EH (cell line): ENCODE measurements at regions not wholly inside any gene's neighbourhood (a gene's known extent, or its start where the extent isn't known, plus 50 kb on each side); places are given as distances from the start of the nearest gene placed in this dataset.

ENCODE experiments used
- DNase-seq: peaks from one replicate; pipeline ENCODE4 v3.0.0-alpha.2; 2015; ENCODE audit warnings: low read depth

DNA sequence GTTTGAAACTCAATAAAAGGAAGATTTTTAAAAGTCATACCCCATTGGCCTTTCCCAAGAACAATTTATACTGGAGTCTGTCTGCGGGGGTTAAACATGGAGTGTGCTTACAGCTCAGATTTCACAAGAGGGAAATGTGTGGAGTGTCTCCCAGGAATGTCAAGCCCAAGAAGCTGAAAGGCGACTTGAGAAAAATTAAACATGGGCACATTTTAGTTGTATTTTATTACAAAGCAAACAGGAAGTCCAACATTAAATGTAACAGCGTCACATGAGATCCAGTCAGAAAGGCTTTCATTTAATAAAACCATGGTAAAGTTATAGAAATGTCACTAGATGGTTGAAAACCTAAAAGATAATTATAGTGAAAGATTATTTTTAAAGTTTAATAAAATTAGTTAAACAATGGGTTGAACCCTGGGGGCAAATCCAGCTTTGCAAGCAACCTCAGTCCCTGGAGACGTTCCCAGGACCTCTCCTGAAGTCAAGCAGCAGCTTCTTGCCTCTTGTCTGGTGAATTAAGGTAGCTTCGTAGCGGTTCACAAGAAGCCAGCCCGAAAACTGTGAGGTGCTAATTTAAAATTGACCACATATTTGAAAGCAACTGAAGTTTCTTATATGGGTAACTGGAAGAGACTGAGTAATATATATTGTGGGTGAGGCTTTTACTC, 168.4 kb upstream of the EDNRA start:
- peak; percentile 87 for DNase-seq

GRCh38 chr4:147313108-147313507, 167.8 kb upstream of the EDNRA start:
- DNase-seq = no peak

GRCh38 chr4:147318586-147318985, 162.3 kb upstream of the EDNRA start:
- DNase-seq = peak; percentile 74

DNA sequence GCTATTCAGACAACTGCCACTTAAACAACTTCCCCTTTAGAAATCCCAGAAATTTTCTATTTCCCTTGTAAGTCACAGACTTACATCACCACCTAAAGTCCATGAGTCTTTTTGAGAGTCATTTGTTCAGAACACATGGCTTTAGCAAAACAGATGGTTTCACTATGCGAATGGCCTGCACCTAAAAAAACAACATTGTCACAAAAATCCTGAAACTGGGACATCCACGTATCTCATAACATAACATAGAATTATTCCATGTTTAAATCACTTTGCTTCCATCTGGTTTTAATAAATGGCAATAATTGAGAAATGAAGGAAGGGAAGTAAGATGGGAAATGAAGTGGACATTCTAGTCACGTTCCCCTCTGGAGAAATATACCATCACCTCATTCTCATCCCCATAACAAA, 155.3 kb upstream of the EDNRA start:
- DNase-seq = peak; percentile 79

DNA sequence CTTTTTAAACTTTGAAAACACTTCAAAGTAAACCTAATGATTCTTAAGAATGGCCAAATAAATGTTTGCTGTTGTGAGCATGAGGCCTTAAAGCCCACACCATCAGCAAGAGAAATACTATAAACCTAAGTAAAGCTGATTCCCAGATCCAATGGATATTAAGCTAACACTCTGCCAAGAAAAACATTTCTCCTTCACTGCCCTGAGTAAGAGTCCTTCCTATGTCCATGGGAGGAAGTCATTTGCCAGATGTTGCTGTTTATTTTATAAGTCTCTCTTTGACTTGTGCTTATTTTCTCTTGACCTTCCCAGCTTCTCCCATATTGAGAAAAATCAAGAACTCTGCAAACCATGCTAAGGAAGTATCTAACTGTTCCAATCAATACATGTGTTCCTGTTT, 154.3 kb upstream of the EDNRA start:
- DNase-seq = peak; percentile 82

DNA sequence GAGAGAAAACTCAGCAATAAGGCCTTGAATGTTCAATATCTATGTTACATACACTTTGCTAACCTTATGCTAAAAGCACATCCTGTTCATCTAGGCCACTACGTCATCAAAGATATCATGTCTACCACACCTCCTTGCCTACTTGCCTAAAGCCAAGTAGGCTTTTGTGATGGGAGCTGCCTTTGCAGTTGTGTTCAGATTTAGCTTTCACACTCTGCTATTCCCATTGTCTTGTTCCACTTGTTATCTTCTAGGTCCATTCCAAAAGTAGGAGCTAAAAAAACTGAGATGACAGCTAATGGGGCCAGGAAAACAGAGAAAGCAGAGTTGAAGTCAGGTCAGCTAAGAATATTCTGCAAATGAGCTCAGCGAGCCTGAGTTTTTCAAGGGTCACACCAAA, 153.6 kb upstream of the EDNRA start:
- DNase-seq = no peak

GRCh38 chr4:147328189-147328588, 152.7 kb upstream of the EDNRA start:
- DNase-seq = no peak

- no peak for DNase-seq
Observed at GRCh38 chr4:147328756-147329446, 152.0 kb upstream of the EDNRA start.

GRCh38 chr4:147332091-147332490, 148.8 kb upstream of the EDNRA start:
- DNase-seq = no peak

DNA sequence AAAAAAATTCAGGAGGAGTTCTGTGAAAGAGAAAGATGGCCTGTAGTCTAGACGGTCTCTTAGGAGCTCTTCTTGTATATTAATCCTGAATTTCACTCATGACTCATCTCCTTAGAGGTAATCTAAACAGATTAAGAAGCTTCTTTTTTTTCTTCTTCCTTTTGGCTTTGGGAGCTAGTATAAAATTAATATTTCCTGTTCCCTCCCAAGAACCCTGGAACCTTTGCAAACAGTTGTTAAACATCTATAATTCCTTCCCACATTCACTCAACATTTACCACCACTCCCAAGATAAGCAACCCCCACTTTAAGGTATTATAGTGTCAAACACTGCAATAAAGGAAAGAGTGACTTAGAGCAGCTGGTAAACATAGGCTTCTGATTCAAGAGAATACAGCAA, 146.4 kb upstream of the EDNRA start:
- peak; percentile 77 for DNase-seq

GRCh38 chr4:147335183-147335582, 145.7 kb upstream of the EDNRA start:
- no peak for DNase-seq

DNA sequence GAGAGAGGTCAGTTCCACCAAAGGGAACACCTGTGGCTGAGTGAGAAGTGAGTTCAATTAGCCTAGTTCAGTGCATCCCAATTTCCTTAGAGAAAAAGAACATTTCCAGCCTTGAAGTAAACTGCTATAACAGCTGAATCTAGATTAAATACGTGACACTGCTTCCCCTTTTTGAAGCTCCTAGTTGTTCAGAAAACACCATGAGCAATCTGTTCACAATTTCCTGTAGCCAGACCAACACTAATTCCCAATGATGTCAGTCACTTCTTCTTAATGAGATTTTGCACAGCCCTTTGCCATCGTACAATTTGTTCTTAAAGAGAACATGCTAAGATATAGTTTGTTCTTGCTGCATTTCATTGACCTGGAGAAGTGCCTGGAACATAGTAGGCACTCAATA, 144.6 kb upstream of the EDNRA start:
- peak; percentile 63 for DNase-seq

DNA sequence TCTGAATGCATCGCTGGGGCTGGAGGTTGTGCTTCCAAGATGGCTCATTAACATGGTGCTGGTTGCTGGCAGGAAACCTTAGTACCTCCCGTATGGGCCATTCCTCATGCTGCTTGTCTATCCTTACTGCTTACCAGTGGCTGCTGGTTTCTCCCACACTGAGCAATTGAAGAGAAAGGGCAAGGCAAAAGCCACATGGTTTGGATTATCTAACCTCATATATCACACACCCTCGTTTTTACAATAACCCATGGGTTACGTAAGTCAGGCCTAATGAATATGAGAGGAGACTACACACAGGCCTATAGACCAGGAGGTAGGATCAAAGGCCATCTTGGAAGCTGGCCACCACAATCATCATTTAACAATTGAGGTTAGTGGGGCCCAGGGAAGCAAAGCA, 141.8 kb upstream of the EDNRA start:
- DNase-seq = peak; percentile 42

DNA sequence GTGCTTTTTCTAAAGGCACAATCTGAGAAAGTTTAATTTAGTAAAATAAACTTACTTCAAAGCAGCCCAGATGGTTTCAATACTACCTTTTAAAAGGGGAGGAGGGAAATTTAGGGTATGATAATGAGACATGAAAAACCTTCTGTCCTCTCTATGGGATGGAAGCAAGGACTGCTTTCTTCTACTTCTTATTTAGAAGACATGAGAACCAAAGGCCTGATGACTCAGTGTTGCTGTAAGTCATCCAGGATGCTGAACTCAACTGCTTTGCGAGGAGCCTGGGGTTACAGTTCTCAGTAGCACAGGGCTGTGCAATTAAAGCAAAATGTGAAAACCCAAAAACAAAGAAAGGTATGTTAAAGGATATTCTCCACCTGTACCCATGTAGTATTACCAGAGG, 140.8 kb upstream of the EDNRA start:
- DNase-seq = peak; percentile 84

- DNase-seq = peak; percentile 49
Observed at GRCh38 chr4:147340591-147341120, 140.2 kb upstream of the EDNRA start.

DNA sequence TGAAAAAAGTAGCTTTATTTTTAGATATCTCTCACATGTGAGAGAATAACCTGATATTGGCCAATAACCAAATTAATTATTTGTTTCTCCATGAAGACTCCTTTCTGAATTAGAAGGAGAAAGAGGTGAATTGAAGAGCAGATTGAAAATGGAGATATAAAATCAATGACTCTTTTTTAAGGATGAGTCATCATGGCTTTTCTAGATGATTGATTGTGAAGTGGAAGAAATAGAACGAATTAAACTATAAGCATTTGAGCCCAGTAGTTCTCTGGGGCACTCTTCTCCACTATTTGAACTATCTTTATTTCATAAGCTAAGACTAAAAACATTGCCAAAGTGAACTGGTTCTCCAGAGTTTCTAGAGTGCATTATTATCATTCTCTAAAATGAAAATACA, 137.2 kb upstream of the EDNRA start:
- DNase-seq = no peak

DNA sequence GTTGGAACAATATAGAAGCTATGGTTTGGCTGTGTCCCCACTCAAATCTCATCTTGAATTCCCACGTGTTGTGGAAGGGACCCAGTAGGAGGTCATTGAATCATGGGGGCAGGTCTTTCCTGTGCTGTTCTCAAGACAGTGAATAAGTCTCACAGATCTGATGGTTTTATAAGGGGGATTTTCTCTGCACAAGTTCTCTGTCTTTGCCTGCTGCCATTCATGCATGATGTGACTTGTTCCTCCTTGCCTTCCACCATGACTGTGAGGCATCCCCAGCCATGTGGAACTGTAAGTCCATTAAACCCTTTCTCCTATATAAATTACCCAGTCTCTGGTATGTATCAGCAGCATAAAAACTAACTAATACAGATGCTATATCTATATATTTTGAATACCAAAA, 135.2 kb upstream of the EDNRA start:
- no peak for DNase-seq

DNA sequence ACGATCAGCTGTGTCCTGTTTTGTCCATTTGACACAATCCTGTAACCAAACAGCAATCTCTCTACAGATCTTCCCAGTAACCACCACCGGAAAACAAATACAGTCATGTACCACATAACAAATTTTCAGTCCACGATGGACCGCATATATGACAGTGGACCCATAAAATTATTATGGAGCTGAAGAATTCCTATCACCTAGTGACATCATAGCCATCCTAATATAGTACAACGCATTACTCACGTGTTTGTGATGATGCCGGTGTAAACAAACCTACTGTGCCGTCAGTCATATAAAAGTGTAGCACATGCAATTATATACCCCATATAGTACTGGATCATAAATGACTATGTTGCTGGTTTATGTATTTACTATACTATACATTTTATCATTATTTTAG, 133.7 kb upstream of the EDNRA start:
- no peak for DNase-seq

- no peak for DNase-seq
Observed at GRCh38 chr4:147349193-147349592, 131.7 kb upstream of the EDNRA start.

DNA sequence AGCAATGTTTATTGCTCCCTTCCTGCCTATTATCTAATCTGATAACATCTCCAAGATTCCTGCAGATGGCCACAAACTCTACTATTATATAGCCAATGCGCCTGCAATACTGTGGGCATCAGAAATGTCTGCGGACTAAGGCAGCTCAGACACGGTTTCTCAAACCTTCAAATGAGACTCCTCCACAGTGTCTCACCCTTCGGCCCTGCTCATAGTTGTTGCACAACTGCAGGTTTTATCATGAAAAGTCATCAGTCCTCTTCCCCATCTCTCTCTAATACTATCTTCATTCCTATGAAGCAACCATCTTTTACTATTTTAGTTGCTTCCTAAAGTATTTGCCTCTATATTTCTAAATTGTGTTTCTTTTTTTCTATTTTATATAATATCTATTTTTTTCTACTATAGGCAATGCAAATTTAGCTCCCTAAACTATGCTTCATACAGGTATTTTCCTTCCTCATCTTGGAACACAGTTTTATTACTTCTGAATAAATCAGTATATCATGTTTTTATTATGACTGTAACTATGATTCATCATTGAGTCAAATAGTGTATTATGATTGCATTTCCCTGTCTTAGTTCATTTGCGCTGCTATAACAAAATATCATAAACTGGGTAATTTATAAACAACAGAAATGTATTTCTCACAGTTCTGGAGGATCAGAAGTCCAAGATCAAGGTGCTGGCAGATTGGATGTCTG, 129.7 kb upstream of the EDNRA start:
- DNase-seq = peak; percentile 39

- DNase-seq = no peak
Observed at GRCh38 chr4:147354237-147354636, 126.7 kb upstream of the EDNRA start.

GRCh38 chr4:147355032-147355656, 125.8 kb upstream of the EDNRA start:
- DNase-seq = peak; percentile 25

DNA sequence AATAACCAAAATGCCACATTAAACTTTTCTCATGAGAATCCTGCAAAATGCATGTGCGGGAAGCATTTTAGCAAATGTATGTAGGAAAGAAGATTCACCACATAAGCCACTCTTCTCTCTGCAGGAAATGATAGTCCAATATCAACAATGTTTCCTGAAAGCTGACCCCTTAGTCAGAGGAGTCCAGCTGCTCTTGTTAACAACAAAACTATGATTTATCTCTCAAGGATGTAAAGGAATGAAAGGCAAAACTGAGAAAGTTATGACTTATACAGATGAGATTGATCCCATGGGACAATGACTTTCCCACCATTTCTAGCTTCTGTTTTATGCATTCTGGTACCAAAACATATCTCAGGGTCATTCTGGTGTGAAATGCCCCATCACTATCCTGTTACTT, 125.0 kb upstream of the EDNRA start:
- DNase-seq = peak; percentile 97
